Psoas muscle (tissue), 7 donors: ENCODE measurements at regions not wholly inside any gene's neighbourhood (a gene's known extent, or its start where the extent isn't known, plus 50 kb on each side); places are given as distances from the start of the nearest gene placed in this dataset.

Experiments
- ATAC-seq, 4 donors: fragments of 200-7000 bp; cut with Tn5 transposase; one replicate each; pipeline ENCODE4 v1.9.1; 2020; ENCODE audit warnings: moderate library complexity in 3 of 4, mild to moderate bottlenecking in 2 of 4
- DNase-seq, 2 donors: peaks; one replicate each; pipeline ENCODE4 v3.0.0-alpha.2; 2020
- H3K27ac ChIP-seq: fragments of 200-600 bp; one replicate; pipeline ENCODE4 v1.8.0; 2022
- H3K27me3 ChIP-seq, 3 donors: fragments of 200-600 bp in 1 of 3; one replicate each; pipeline versions ENCODE4 v1.6.1 to v1.8.0; 2013 to 2022; ENCODE audit warnings: low read length in 2 of 3, mild to moderate bottlenecking in 2 of 3, moderate library complexity in 1 of 3; ENCODE audit not compliant: insufficient read depth in 3 of 3
- H3K36me3 ChIP-seq, 2 donors: fragments of 200-600 bp in 1 of 2; one replicate each; pipeline versions ENCODE4 v1.6.1 to v1.8.0; 2013 to 2022; ENCODE audit warnings: low read depth in 1 of 2, mild to moderate bottlenecking in 1 of 2, moderate library complexity in 1 of 2; ENCODE audit not compliant: insufficient read depth in 1 of 2
- H3K4me1 ChIP-seq: fragments of 200-600 bp; one replicate; pipeline ENCODE4 v1.8.0; 2022
- H3K4me3 ChIP-seq: fragments of 200-600 bp; one replicate; pipeline ENCODE4 v1.8.0; 2022; ENCODE audit warnings: mild to moderate bottlenecking
- H3K9me3 ChIP-seq: fragments of 200-600 bp; one replicate; pipeline ENCODE4 v1.8.0; 2022
- CTCF ChIP-seq: fragments of 200-600 bp; IDR thresholded peaks from one replicate; pipeline ENCODE4 v1.8.0; 2022; ENCODE audit warnings: antibody characterized with exemption
- WGBS, 3 donors: extraction: QIAGEN DNeasy Blood & Tissue Kit; methylation state at CpG; one replicate each; pipeline versions ENCODE4 v1.1.6 to v1.1.7; 2013; 5-methylcytosine and 5-hydroxymethylcytosine counted together
- intact Hi-C, 2 donors: fragments of 100-400 bp; cut with DNase I; formaldehyde crosslinking; loops; one replicate each; pipeline versions ENCODE4 v1.11.0 to v1.14.2; 2022
- donor health status: healthy with polysubstance abuse.
- donor health status: DM: no; HTN: no; CAD: no; lungs with moderate emphysema.
- donor health status: Bipolar disorder and iron deficiency.
- donor health status: healthy.
- donor health status: DM: yes; HTN: yes; CAD: no.
- donor health status: DM: no; HTN: no; CAD: no.
- donor health status: DM: yes; HTN: yes; CAD: no.

- Histone ChIP-seq H3K9me3 (peaks cover 6% of the 10 kb centered on the region), H3K27me3 (peaks cover 0 to 1% (median 0%) of the 10 kb centered on the region in 3 donors), H3K4me3 (no peak overlapping the region), H3K36me3 (no peaks in the 10 kb centered on the region), H3K27ac (no peak overlapping the region), H3K4me1 (no peaks in the 10 kb centered on the region)
- ATAC-seq (no peak), DNase-seq (no peak)
- intact Hi-C loops: no loop called here
- TF ChIP-seq CTCF: no peak
- 61 to 68% (median 68%) methylated on average over 7 of the region's 7 CpGs for WGBS, 3 donors
Measured at GRCh38 chr3:135576751-135577150, 388.8 kb upstream of the PPP2R3A start.

GRCh38 chr3:135581806-135582205 is 383.7 kb upstream of the PPP2R3A start:
- ATAC-seq (no peak), DNase-seq (no peak)
- Histone ChIP-seq H3K4me3 (no peak overlapping the region), H3K27me3 (peaks cover 0 to 3% (median 0%) of the 10 kb centered on the region in 3 donors), H3K36me3 (no peaks in the 10 kb centered on the region), H3K9me3 (peaks cover 7% of the 10 kb centered on the region), H3K4me1 (no peaks in the 10 kb centered on the region), H3K27ac (no peak overlapping the region)
- intact Hi-C loops: no loop called here
- no peak for TF ChIP-seq CTCF

- ATAC-seq: no peak
- no peak for TF ChIP-seq CTCF
- Histone ChIP-seq H3K27ac (no peak overlapping the region), H3K4me3 (no peak overlapping the region), H3K9me3 (peaks cover 7% of the 10 kb centered on the region), H3K27me3 (peaks cover 0 to 2% (median 0%) of the 10 kb centered on the region in 3 donors), H3K36me3 (no peaks in the 10 kb centered on the region), H3K4me1 (no peaks in the 10 kb centered on the region)
- intact Hi-C loops: no loop called here
- DNase-seq: no peak
- 63 to 76% (median 65%) methylated on average over 3 of the region's 3 CpGs for WGBS, 3 donors
Measured at GRCh38 chr3:135582800-135583199, 382.7 kb upstream of the PPP2R3A start.

GRCh38 chr3:135596563-135596962 is 369.0 kb upstream of the PPP2R3A start:
- ATAC-seq (no peak), DNase-seq (no peak)
- intact Hi-C loops: no loop called here
- Histone ChIP-seq H3K36me3 (no peaks in the 10 kb centered on the region), H3K4me3 (no peak overlapping the region), H3K4me1 (no peaks in the 10 kb centered on the region), H3K27me3 (no peaks in the 10 kb centered on the region), H3K9me3 (no peaks in the 10 kb centered on the region), H3K27ac (no peak overlapping the region)
- TF ChIP-seq CTCF: no peak
- 77 to 90% (median 89%) methylated on average over 2 of the region's 2 CpGs for WGBS, 3 donors

GRCh38 chr3:135597855-135598254 is 367.7 kb upstream of the PPP2R3A start:
- no peaks in the 10 kb centered on the region for H3K4me1 ChIP-seq

More at GRCh38 chr3:135597855-135598254, 367.7 kb upstream of the PPP2R3A start:
- no peak for TF ChIP-seq CTCF
- Histone ChIP-seq H3K9me3 (no peaks in the 10 kb centered on the region), H3K27me3 (no peaks in the 10 kb centered on the region), H3K27ac (no peak overlapping the region), H3K36me3 (no peaks in the 10 kb centered on the region), H3K4me3 (no peak overlapping the region)
- no peak for DNase-seq
- 47 to 69% (median 53%) methylated on average over 2 of the region's 2 CpGs for WGBS, 3 donors
- intact Hi-C loops: no loop called here
- no peak for ATAC-seq
